ENCODE measurements at regions not wholly inside any gene's neighbourhood (a gene's known extent, or its start where the extent isn't known, plus 50 kb on each side); places are given as distances from the start of the nearest gene placed in this dataset.
A peak's percentile ranks its signal among the peaks of the same experiment; 100 is the strongest.

DNA sequence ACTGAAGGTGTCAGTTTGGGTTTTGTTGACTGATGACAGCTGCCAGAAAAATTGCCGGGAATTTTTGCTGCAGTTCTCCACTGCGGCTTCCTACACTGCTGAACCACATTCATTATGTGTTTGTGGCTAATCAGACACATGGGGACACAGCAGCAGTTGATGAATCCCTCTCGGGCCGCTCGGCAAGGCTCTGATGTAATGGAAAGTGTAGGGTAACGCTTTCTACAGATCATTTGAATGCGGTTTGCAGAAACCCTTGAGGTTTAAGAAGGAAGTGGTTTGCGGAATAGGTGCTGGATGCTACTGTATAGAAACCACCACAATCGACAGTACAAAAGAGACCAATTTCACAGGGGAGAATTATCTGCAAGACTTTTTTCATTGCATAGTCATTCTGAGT lies 138.7 kb upstream of the SASH1 start:
- H3K4me3 ChIP-seq (ENCODE audit: low read depth, low read length), result no peak overlapping the region
- peak; percentile 75 for DNase-seq (ENCODE audit: low read depth)
- no peak for TF ChIP-seq CTCF (IDR thresholded peaks at IDR 0.05; ENCODE audit: low read depth, low read length, missing control alignments)

- DNase-seq (ENCODE audit: low read depth), result no peak
- no peak for TF ChIP-seq CTCF (IDR thresholded peaks at IDR 0.05; ENCODE audit: low read depth, low read length, missing control alignments)
- no peak overlapping the region for H3K4me3 ChIP-seq (ENCODE audit: low read depth, low read length)
These were observed 134.3 kb upstream of the SASH1 start for GRCh38 chr6:148208298-148208697.

DNA sequence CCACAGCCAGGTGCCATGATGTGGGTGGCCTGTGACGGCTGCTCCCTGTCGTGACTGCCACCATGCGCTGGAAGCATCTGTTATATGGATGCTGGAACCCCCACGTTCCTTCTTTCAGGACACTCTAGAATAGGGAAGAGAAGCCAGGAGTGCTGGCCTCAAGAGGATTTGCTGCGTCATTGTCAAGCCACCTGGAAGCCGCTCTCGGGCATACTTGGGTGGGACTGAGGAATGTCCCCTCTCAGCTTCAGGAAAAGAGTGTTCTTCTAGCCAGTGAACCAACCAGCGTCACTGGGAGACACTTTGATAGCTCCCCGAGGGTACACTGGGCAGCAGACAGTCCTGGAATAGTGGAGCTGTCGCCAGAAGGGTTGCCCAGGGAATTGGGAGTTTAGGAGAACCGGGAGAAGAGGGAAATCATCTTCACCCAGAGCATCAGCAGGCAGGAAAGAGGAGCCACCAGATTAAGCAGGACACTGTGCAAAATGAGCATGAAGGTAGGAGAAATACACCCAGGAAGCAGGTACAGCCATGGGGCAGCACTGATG lies 130.8 kb upstream of the SASH1 start:
- DNase-seq (ENCODE audit: low read depth), result no peak
- no peak overlapping the region for H3K4me3 ChIP-seq (ENCODE audit: low read depth, low read length)
- no peak for TF ChIP-seq CTCF (IDR thresholded peaks at IDR 0.05; ENCODE audit: low read depth, low read length, missing control alignments)

GRCh38 chr6:148212366-148212765 lies 130.3 kb upstream of the SASH1 start:
- no peak overlapping the region for H3K4me3 ChIP-seq (ENCODE audit: low read depth, low read length)
- TF ChIP-seq CTCF (IDR thresholded peaks at IDR 0.05; ENCODE audit: low read depth, low read length, missing control alignments), result no peak
- DNase-seq (ENCODE audit: low read depth), result no peak

DNA sequence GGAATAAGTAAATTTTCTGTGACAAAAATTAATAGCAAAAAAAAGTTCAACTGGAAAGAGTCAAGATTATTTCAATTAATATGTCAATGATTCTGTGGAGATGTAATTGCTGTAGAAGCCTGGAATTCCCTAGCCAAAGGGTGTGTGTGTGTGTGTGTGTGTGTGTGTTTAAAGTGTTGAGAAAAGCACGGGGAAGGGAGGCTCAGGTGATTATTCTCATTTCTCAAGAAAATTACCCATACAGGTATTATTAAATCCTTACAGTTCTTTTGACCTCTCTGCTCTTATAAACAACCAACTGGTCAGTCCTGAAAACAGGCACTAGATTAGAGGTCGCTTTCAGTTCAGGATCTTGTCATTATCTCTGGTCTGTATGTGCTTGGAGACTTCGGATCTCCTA lies 129.3 kb upstream of the SASH1 start:
- H3K4me3 ChIP-seq (ENCODE audit: low read depth, low read length), result no peak overlapping the region
- no peak for TF ChIP-seq CTCF (IDR thresholded peaks at IDR 0.05; ENCODE audit: low read depth, low read length, missing control alignments)
- DNase-seq (ENCODE audit: low read depth), result no peak

DNA sequence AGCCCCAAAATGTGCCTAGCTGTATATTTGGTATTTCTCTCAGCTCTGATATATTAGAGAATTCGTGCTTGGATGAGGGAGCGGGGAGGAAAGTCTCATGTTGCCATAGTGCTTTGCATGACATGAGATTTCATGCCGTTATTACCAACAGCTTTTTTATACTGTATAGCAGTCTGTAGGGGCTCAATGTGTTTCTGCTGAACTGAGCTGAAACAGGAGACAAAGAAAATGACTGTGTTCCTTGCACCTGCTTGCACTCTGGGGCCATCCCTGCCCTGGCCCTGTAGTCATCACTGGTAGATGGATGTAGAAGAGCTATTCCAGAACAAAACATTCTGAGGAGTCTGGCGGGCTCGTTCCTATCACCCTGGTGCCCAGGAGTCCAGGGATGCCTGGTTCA lies 128.0 kb upstream of the SASH1 start:
- H3K4me3 ChIP-seq (ENCODE audit: low read depth, low read length), result no peak overlapping the region
- DNase-seq (ENCODE audit: low read depth), result no peak
- TF ChIP-seq CTCF (IDR thresholded peaks at IDR 0.05; ENCODE audit: low read depth, low read length, missing control alignments), result no peak

- no peak for DNase-seq (ENCODE audit: low read depth)
- no peak overlapping the region for H3K4me3 ChIP-seq (ENCODE audit: low read depth, low read length)
- TF ChIP-seq CTCF (IDR thresholded peaks at IDR 0.05; ENCODE audit: low read depth, low read length, missing control alignments), result no peak
These were observed 125.6 kb upstream of the SASH1 start for GRCh38 chr6:148217051-148217450.

Measured in GM12864 (cell line).